DND-41 (cell line): ENCODE measurements at regions not wholly inside any gene's neighbourhood (a gene's known extent, or its start where the extent isn't known, plus 50 kb on each side); places are given as distances from the start of the nearest gene placed in this dataset.

Source experiments
- EZH2 ChIP-seq: IDR thresholded peaks from 3 replicates; pipeline ENCODE4 v1.6.1; 2012; ENCODE audit warnings: borderline replicate concordance, low read depth, mild to moderate bottlenecking, moderate library complexity, low read length, inconsistent platforms; ENCODE audit not compliant: severe bottlenecking
- TF ChIP-seq, protein P1 (sequence below): IDR thresholded peaks from 2 replicates; pipeline ENCODE4 v1.5.1; 2012; ENCODE audit warnings: borderline replicate concordance, low read length, moderate library complexity, mild to moderate bottlenecking; ENCODE audit not compliant: poor library complexity, severe bottlenecking; ENCODE audit errors: extremely low read depth

DNA sequence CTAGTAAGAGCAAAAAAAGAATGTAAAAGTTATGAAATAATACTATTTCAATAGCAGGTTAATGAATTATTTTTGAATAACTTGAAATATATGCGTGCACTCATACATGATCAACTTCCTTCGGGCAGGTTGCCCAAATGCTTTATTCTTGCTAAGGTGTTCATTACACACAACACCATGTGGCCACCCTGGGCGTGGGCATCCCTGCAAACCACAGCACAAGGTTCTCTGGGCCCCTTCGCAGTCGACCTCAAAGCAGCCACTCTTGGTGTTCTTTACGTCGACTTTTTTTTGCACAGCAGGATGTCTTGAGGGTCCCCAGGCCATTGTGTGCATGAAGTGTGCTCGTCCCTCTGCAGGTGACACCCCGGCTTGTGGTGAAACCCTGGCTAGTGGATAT, 300.7 kb upstream of the PITRM1 start:
- TF ChIP-seq, protein P1, sequence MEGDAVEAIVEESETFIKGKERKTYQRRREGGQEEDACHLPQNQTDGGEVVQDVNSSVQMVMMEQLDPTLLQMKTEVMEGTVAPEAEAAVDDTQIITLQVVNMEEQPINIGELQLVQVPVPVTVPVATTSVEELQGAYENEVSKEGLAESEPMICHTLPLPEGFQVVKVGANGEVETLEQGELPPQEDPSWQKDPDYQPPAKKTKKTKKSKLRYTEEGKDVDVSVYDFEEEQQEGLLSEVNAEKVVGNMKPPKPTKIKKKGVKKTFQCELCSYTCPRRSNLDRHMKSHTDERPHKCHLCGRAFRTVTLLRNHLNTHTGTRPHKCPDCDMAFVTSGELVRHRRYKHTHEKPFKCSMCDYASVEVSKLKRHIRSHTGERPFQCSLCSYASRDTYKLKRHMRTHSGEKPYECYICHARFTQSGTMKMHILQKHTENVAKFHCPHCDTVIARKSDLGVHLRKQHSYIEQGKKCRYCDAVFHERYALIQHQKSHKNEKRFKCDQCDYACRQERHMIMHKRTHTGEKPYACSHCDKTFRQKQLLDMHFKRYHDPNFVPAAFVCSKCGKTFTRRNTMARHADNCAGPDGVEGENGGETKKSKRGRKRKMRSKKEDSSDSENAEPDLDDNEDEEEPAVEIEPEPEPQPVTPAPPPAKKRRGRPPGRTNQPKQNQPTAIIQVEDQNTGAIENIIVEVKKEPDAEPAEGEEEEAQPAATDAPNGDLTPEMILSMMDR: no peak
- TF ChIP-seq EZH2: no peak
